ENCODE measurements at regions not wholly inside any gene's neighbourhood (a gene's known extent, or its start where the extent isn't known, plus 50 kb on each side); places are given as distances from the start of the nearest gene placed in this dataset.
A peak's percentile ranks its signal among the peaks of the same experiment; 100 is the strongest.

- no peak for DNase-seq
These were observed 1951.9 kb upstream of the SEL1L start for GRCh38 chr14:83485591-83485990.

GRCh38 chr14:83491091-83491490 lies 1957.4 kb upstream of the SEL1L start:
- no peak for DNase-seq

GRCh38 chr14:83520837-83521236 lies 1987.2 kb upstream of the SEL1L start:
- no peak for DNase-seq

GRCh38 chr14:83529531-83529930 lies 1995.9 kb upstream of the SEL1L start:
- DNase-seq, result no peak

- DNase-seq, result no peak
These were observed 1996.2 kb upstream of the FLRT2 start for GRCh38 chr14:83533734-83534133.

GRCh38 chr14:83534995-83535394 lies 1994.9 kb upstream of the FLRT2 start:
- no peak for DNase-seq

- no peak for DNase-seq
These were observed 1994.5 kb upstream of the FLRT2 start for GRCh38 chr14:83535444-83535843.

GRCh38 chr14:83541147-83541546 lies 1988.8 kb upstream of the FLRT2 start:
- DNase-seq, result no peak

GRCh38 chr14:83548061-83548839 lies 1981.7 kb upstream of the FLRT2 start:
- no peak for DNase-seq

GRCh38 chr14:83556065-83556464 lies 1973.9 kb upstream of the FLRT2 start:
- no peak for DNase-seq

- DNase-seq, result no peak
These were observed 1973.0 kb upstream of the FLRT2 start for GRCh38 chr14:83556746-83557453.

- no peak for DNase-seq
These were observed 1971.0 kb upstream of the FLRT2 start for GRCh38 chr14:83558946-83559345.

GRCh38 chr14:83559721-83560120 lies 1970.2 kb upstream of the FLRT2 start:
- no peak for DNase-seq

GRCh38 chr14:83561261-83561660 lies 1968.7 kb upstream of the FLRT2 start:
- DNase-seq, result no peak

GRCh38 chr14:83566567-83566966 lies 1963.4 kb upstream of the FLRT2 start:
- DNase-seq, result no peak

- no peak for DNase-seq
These were observed 1961.8 kb upstream of the FLRT2 start for GRCh38 chr14:83568141-83568540.

- no peak for DNase-seq
These were observed 1954.6 kb upstream of the FLRT2 start for GRCh38 chr14:83575301-83575700.

GRCh38 chr14:83583201-83583600 lies 1946.7 kb upstream of the FLRT2 start:
- DNase-seq, result no peak

GRCh38 chr14:83594874-83595273 lies 1935.1 kb upstream of the FLRT2 start:
- no peak for DNase-seq

- DNase-seq, result no peak
These were observed 1922.3 kb upstream of the FLRT2 start for GRCh38 chr14:83607682-83608081.

- peak; percentile 17 for DNase-seq
These were observed 1918.5 kb upstream of the FLRT2 start for GRCh38 chr14:83611491-83611890.

GRCh38 chr14:83611906-83612390 lies 1918.0 kb upstream of the FLRT2 start:
- DNase-seq, result no peak

GRCh38 chr14:83614956-83615355 lies 1915.0 kb upstream of the FLRT2 start:
- DNase-seq, result peak; percentile 54

GRCh38 chr14:83624541-83624940 lies 1905.4 kb upstream of the FLRT2 start:
- no peak for DNase-seq

All from NCI-H345 (cell line).